ENCODE measurements at regions not wholly inside any gene's neighbourhood (a gene's known extent, or its start where the extent isn't known, plus 50 kb on each side); places are given as distances from the start of the nearest gene placed in this dataset.

DNA sequence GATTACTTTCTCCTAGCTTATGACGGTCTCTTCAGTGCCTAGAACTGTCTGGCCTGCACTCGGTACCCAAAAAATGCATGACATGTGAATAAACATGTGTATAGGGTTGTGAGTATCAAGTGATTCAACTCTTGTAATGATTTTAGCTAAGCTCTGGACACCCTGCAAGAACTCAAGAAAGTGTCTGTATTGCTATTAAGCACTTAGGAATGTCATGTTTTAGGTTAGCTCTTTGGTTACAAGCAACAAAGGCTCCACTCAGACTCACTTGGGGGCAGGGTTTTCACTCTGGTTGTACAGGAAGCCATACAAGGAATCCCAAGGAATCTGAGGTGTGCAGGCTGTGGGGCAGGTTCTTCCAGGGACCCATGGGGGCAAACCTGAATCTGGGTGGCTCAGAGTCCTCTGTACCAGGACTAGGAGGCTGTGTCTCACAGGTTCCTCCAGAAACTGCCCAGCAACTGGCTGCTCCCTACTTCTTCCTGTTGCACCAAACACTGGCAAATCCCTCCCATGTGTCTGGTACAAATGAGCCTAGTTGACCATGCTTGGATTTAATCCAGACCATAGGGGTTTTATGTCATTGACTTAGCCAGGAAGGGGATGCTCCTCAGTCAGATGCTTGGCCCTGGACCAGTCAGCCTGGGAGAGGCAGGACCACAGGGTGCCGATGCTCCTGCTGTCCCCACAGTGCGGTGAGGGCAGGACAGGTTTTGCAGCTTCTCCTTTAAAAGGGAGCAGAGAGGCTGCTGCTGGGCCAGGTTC, 77.9 kb upstream of the CDH4 start:
- POLR2A ChIA-PET, result no interaction called here
- 32% methylated on average over 4 of the region's 4 CpGs for WGBS (ENCODE audit: low lambda C conversion rate)
- Histone ChIP-seq H3K4me3 (ENCODE audit: low read depth in 2 of 2, low read length in 1 of 2) (no peak overlapping the region), H3K36me3 (replicated peaks in 1 of 2; ENCODE audit: control insufficient read depth in 1 of 2, insufficient read depth in 2 of 2, low read length in 1 of 2) (no peaks in the 10 kb centered on the region), H4K20me1 (ENCODE audit: insufficient read depth) (no peaks in the 10 kb centered on the region), H2AFZ (ENCODE audit: low read depth) (no peak overlapping the region), H3K79me2 (ENCODE audit: insufficient read depth) (no peaks in the 10 kb centered on the region), H3K9me2 (no peaks in the 10 kb centered on the region), H3F3A (replicated peaks; ENCODE audit: insufficient read depth) (no peaks in the 10 kb centered on the region), H3K27me3 (ENCODE audit: insufficient read depth) (no peaks in the 10 kb centered on the region), H3K9me3 (no peaks in the 10 kb centered on the region), H3K9ac (no peak overlapping the region), H3K27ac (ENCODE audit: low read depth in 2 of 2, low read length in 1 of 2) (no peak overlapping the region), H3K4me2 (no peak overlapping the region), H3K4me1 (ENCODE audit: control insufficient read depth in 1 of 2, insufficient read depth in 2 of 2, low read depth in 1 of 2, low read length in 1 of 2) (no peaks in the 10 kb centered on the region)
- CTCF ChIA-PET, result no interaction called here
- no peak for DNase-seq
- TF ChIP-seq, protein P1, sequence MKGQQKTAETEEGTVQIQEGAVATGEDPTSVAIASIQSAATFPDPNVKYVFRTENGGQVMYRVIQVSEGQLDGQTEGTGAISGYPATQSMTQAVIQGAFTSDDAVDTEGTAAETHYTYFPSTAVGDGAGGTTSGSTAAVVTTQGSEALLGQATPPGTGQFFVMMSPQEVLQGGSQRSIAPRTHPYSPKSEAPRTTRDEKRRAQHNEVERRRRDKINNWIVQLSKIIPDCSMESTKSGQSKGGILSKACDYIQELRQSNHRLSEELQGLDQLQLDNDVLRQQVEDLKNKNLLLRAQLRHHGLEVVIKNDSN (IDR thresholded peaks at IDR 0.05; ENCODE audit: borderline replicate concordance, low read depth), result no peak
- no peak for TF ChIP-seq RXRA (IDR thresholded peaks at IDR 0.05; ENCODE audit: borderline replicate concordance, low read depth)
- no peak for TF ChIP-seq EP300 (IDR thresholded peaks at IDR 0.05; ENCODE audit: borderline replicate concordance in 1 of 2, low read depth in 1 of 2, low read length in 1 of 2)
- TF ChIP-seq SIN3A (IDR thresholded peaks at IDR 0.05; ENCODE audit: borderline replicate concordance, low read depth, low read length), result no peak
- no peak for TF ChIP-seq JUND (IDR thresholded peaks at IDR 0.05)
- TF ChIP-seq YY1 (IDR thresholded peaks at IDR 0.05; ENCODE audit: low read depth), result no peak
- TF ChIP-seq, protein P2, sequence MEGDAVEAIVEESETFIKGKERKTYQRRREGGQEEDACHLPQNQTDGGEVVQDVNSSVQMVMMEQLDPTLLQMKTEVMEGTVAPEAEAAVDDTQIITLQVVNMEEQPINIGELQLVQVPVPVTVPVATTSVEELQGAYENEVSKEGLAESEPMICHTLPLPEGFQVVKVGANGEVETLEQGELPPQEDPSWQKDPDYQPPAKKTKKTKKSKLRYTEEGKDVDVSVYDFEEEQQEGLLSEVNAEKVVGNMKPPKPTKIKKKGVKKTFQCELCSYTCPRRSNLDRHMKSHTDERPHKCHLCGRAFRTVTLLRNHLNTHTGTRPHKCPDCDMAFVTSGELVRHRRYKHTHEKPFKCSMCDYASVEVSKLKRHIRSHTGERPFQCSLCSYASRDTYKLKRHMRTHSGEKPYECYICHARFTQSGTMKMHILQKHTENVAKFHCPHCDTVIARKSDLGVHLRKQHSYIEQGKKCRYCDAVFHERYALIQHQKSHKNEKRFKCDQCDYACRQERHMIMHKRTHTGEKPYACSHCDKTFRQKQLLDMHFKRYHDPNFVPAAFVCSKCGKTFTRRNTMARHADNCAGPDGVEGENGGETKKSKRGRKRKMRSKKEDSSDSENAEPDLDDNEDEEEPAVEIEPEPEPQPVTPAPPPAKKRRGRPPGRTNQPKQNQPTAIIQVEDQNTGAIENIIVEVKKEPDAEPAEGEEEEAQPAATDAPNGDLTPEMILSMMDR (IDR thresholded peaks at IDR 0.05), result no peak
- TF ChIP-seq CHD2 (IDR thresholded peaks at IDR 0.05; ENCODE audit: low read length, partially characterized antibody), result no peak
- no peak for TF ChIP-seq TCF12 (IDR thresholded peaks at IDR 0.05)
- TF ChIP-seq, protein P3, sequence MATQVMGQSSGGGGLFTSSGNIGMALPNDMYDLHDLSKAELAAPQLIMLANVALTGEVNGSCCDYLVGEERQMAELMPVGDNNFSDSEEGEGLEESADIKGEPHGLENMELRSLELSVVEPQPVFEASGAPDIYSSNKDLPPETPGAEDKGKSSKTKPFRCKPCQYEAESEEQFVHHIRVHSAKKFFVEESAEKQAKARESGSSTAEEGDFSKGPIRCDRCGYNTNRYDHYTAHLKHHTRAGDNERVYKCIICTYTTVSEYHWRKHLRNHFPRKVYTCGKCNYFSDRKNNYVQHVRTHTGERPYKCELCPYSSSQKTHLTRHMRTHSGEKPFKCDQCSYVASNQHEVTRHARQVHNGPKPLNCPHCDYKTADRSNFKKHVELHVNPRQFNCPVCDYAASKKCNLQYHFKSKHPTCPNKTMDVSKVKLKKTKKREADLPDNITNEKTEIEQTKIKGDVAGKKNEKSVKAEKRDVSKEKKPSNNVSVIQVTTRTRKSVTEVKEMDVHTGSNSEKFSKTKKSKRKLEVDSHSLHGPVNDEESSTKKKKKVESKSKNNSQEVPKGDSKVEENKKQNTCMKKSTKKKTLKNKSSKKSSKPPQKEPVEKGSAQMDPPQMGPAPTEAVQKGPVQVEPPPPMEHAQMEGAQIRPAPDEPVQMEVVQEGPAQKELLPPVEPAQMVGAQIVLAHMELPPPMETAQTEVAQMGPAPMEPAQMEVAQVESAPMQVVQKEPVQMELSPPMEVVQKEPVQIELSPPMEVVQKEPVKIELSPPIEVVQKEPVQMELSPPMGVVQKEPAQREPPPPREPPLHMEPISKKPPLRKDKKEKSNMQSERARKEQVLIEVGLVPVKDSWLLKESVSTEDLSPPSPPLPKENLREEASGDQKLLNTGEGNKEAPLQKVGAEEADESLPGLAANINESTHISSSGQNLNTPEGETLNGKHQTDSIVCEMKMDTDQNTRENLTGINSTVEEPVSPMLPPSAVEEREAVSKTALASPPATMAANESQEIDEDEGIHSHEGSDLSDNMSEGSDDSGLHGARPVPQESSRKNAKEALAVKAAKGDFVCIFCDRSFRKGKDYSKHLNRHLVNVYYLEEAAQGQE (IDR thresholded peaks at IDR 0.05; ENCODE audit: low read depth, low read length), result no peak

DNA sequence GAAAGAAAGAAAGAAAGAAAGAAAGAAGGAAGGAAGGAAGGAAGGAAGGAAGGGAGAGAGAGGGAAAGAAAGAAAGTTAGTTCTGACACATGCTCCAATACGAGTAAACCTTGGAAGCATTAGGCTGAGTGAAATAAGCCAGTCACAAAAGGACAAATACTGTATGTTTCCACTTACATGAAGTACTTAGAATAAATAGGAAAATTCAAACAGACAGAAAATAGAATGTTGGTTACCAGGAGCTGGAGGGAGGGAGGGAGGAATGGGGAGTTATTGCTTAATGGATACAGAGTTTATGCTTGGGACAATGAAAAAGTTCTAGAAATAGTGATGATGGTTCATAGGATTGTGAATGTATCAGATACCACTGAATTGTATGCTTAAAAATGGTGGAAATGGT, 75.2 kb upstream of the CDH4 start:
- CTCF ChIA-PET, result interaction anchor here (0.6 kb wide), 1 partner anchor 24 kb away, joined by 3 read pairs; no protein-coding TSS in a partner anchor
- WGBS (ENCODE audit: low lambda C conversion rate), result 24% methylated on average over 1 of the region's 1 CpG
- Histone ChIP-seq H3K36me3 (replicated peaks in 1 of 2; ENCODE audit: control insufficient read depth in 1 of 2, insufficient read depth in 2 of 2, low read length in 1 of 2) (no peaks in the 10 kb centered on the region), H3K4me3 (ENCODE audit: low read depth in 2 of 2, low read length in 1 of 2) (no peak overlapping the region), H3K4me2 (no peak overlapping the region), H3F3A (replicated peaks; ENCODE audit: insufficient read depth) (no peaks in the 10 kb centered on the region), H4K20me1 (ENCODE audit: insufficient read depth) (no peaks in the 10 kb centered on the region), H3K9ac (no peak overlapping the region), H3K4me1 (ENCODE audit: control insufficient read depth in 1 of 2, insufficient read depth in 2 of 2, low read depth in 1 of 2, low read length in 1 of 2) (no peaks in the 10 kb centered on the region), H2AFZ (ENCODE audit: low read depth) (no peak overlapping the region), H3K9me2 (no peaks in the 10 kb centered on the region), H3K27me3 (ENCODE audit: insufficient read depth) (no peaks in the 10 kb centered on the region), H3K79me2 (ENCODE audit: insufficient read depth) (no peaks in the 10 kb centered on the region), H3K27ac (ENCODE audit: low read depth in 2 of 2, low read length in 1 of 2) (no peak overlapping the region), H3K9me3 (no peaks in the 10 kb centered on the region)
- POLR2A ChIA-PET, result no interaction called here
- DNase-seq, result no peak
- TF ChIP-seq POLR2AphosphoS5 (IDR thresholded peaks at IDR 0.05; ENCODE audit: low read depth, low read length) (no peak), NFIC (IDR thresholded peaks at IDR 0.05; ENCODE audit: borderline replicate concordance) (no peak), JUND (IDR thresholded peaks at IDR 0.05) (no peak), NRF1 (IDR thresholded peaks at IDR 0.05; ENCODE audit: low read depth, low read length) (no peak), EZH2phosphoT487 (IDR thresholded peaks at IDR 0.05; ENCODE audit: borderline replicate concordance, low read depth) (no peak), FOXJ3 (CRISPR knock-in tag; IDR thresholded peaks at IDR 0.05) (no peak), YY1 (IDR thresholded peaks at IDR 0.05; ENCODE audit: low read depth) (no peak), TAF1 (IDR thresholded peaks at IDR 0.05; ENCODE audit: borderline replicate concordance, low read depth, low read length) (no peak), SIN3A (IDR thresholded peaks at IDR 0.05; ENCODE audit: borderline replicate concordance, low read depth, low read length) (no peak)
- TF ChIP-seq, protein P4, sequence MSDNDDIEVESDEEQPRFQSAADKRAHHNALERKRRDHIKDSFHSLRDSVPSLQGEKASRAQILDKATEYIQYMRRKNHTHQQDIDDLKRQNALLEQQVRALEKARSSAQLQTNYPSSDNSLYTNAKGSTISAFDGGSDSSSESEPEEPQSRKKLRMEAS (IDR thresholded peaks at IDR 0.05; ENCODE audit: low read depth), result no peak

Data from SK-N-SH (cell line).